ENCODE measurements at regions not wholly inside any gene's neighbourhood (a gene's known extent, or its start where the extent isn't known, plus 50 kb on each side); places are given as distances from the start of the nearest gene placed in this dataset.
"Not testable (repeated sequence)": the region's sequence is repeated elsewhere in the genome, so short reads cannot be mapped to it uniquely, and the experiment has no call there.

DNA sequence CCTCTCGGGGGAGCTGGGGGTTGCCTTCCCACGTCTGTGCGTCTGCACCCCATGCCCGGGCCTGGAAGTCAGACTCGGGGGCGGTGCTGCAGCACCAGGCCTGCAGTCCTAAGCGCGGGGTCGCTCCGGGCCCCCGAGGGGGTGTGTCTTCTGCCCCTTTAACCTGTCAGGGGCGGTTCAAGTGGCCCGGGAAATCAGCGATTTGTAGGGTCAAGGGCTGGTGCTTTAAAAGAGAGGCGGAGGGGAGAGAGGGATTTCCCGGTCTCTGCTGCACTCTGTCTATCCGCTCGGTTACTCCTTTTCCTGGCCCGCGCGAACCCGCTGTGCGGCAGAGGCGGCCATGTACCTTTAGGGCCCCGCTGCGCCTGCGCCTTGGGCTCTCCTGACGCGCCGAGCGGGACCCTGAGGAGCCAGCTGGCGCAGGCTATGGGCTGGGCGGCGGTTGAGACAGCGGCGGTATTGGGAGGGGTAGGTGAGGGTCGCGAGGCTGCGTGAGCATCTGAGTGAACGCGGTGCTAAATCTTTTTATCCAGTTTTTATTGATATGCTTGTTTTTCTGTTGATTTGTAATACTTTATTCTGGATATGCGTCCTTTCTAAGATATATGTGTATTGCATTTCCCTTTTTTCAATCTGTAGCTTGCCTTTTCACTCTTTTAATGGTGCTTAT lies 243.5 kb upstream of the NOTCH2NLA start:
- TF ChIP-seq EZH2 (IDR thresholded peaks at IDR 0.05; ENCODE audit: borderline replicate concordance, insufficient read depth, low read depth, low read length, poor library complexity, severe bottlenecking), result not testable (repeated sequence)
- TF ChIP-seq, protein P1, sequence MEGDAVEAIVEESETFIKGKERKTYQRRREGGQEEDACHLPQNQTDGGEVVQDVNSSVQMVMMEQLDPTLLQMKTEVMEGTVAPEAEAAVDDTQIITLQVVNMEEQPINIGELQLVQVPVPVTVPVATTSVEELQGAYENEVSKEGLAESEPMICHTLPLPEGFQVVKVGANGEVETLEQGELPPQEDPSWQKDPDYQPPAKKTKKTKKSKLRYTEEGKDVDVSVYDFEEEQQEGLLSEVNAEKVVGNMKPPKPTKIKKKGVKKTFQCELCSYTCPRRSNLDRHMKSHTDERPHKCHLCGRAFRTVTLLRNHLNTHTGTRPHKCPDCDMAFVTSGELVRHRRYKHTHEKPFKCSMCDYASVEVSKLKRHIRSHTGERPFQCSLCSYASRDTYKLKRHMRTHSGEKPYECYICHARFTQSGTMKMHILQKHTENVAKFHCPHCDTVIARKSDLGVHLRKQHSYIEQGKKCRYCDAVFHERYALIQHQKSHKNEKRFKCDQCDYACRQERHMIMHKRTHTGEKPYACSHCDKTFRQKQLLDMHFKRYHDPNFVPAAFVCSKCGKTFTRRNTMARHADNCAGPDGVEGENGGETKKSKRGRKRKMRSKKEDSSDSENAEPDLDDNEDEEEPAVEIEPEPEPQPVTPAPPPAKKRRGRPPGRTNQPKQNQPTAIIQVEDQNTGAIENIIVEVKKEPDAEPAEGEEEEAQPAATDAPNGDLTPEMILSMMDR (IDR thresholded peaks at IDR 0.05), result not testable (repeated sequence)

Data from B cell (primary cell).